ENCODE measurements at regions not wholly inside any gene's neighbourhood (a gene's known extent, or its start where the extent isn't known, plus 50 kb on each side); places are given as distances from the start of the nearest gene placed in this dataset.

DNA sequence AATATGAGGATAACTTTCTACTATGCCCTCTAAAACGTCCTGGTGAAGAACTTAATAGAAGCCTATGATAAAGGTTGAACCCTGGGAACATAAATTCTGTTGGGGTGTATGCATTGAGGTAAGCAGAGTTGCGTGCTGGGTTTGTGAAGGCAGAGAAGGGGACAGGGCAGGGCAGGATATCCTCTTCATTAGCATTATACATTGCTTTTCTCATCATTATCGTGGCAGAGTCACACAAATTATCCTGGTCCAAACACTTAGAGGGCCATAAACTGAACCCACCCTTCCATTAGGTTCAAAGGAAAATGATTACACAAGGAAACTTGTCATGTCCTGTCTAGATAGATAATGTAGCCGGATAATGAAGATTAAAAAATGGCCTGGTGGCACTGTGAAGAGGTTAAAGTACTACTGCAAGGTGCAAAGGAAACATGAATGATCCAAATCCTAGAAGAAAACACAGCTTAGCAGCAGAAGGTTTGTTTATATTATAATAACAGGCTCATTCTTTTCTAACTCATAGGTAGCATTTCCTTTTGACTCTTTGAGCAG, 189.1 kb downstream of the SPCS3 start:
- DNase-seq, result no peak

DNA sequence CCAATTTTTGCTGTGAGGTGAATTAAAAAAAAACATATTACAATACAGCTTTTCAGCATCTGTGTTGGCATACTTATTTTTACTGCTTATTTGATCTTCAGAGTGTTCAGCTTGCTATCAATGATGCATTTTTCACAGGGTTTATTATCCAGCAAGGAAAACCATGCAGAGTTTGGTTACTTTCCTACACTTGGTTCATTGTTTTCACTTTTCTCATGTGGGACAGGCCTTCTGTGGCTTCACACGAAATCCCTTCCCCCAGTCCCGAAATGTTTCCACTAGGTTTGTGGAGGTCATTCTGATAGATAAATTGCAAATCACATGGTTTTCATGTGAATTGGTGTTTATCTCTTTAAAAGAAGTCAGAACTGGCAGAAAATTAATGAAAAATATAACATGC, 205.8 kb downstream of the SPCS3 start:
- no peak for DNase-seq

DNA sequence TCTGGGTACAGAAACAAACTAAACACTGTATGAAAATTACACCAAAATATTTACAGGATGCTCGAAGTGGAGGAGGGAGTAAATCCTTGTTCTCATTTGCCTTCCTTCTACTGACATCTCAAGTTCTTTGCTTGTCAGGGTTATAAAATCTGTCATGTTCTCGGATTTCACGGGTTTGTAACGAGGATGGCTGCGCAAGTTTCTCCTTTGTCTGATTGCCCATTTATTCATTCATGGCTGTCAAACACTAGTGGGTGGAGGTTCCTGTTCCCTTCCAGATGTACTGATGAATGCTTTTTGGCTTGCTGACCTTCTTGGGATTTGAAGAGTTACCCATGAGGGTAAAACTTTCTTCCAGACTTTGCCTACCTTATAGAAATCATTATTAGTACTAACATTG, 206.9 kb downstream of the SPCS3 start:
- DNase-seq, result no peak

DNA sequence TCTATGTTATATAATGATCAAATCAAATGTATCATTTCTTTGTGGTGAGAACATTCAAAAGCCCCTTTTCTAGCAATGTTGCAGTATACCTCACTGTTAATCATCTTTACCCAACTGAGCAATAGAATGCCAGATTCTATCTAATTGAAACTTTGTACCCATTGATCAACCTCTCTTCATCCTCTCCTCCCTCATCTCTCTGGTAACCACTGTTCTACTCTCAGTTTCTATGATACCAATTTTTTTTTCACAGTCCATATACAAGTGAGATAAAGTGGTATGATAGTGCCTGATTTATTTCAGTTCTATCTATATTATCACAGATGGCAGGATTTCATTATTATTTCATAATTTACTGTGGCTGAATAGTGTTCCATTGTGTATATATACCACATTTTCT, 209.8 kb downstream of the SPCS3 start:
- no peak for DNase-seq

DNA sequence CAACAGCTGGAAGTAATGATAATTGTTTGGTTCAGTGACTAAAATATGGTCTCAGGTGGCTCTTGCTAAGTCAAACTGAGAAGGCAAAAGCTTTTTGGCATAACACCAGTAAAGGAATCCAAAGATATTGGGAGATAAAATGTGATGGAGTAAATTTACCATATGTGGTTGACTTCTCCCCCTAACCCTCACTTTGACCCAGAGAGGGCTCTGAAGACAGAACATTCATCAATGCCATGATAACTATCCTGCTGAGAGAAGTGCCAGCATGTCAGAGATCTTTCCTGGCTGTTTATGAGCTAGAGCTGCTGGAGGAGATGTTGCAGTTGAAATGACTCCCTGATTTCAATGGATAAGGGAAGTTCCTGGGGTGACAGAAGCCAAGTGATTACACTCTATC, 213.4 kb downstream of the SPCS3 start:
- no peak for DNase-seq

DNA sequence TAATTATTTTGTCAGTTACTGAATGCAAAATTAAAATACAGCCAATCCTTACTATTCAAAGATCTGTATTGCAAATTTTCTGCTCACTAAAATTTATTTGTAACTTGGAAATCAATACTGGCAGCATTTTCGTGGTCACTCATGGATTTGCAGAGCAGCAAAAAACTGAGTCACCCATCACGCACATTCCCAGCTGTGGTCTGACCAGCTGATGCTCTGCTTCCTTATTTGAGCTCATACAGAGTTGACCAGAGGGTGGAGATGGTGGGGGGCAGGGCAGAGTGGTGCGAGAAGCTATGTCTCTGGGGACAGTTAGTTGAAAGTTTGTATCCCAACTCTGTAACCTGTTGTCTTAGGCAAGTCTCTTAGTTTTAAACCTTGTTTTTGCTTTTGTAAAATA, 214.8 kb downstream of the SPCS3 start:
- DNase-seq, result no peak

DNA sequence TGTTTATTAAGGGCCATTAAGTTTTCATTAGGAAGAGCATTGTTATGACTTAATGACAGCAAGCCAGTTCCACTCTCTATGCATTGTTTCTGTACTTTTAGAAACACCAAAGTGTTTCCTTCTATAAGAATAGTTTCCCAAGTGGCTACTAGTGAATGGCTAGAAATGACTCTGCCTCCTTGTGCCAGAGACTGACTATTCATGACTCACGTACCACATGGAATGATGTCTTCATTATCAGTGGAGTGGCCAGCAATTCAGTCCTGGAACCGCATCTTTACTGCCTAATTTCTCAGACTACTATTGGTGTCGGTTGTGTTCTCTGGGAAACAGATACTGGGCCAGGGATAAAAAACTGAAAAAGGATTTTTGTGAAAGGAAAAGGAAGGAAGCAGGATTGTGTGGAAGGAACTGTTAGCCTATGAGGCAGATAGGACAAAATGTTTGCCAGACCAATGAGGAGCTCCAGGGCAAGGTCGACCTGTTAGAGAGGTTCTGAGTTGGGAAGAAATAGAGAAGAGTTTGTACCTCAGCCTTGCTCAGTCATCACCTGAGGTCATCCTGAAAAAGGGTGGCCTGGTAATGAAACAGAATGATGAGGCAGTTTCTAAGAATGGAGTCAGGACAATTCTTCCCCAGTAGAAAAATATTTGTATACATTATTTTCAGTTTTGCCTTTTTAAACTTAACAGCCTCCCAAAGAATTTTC, 218.6 kb downstream of the SPCS3 start:
- DNase-seq, result no peak

DNA sequence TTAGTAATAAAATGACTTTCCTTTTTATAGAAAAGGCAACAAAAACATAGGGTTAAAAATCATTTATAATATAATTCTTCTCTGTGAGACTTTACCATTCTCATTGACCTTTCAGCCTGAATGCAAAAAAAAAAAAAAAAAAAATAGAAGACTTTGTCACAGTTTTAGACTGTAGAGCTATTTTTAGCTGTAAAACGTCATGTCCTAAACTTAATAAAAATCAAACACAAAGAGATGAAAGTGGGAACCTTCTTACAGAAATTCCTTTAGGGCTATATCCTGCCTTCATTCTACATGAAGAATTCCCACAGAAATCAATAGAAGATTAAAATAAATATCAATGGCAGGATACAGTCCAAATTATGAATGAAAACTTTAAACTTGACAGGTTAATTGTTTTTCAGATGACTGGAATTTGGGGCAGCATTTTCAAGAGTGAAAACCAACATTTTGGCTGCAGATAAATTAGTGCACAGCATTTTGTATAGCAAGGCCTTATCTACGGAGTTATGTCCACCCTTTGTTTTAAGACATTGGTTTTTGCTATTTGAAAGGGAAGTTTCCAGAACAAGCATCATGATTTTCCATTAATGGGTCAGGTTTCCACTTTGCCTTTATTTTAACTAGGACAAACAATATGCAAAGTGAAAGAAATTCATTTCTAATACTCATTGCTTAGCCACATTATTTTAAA, 219.5 kb downstream of the SPCS3 start:
- no peak for DNase-seq

DNA sequence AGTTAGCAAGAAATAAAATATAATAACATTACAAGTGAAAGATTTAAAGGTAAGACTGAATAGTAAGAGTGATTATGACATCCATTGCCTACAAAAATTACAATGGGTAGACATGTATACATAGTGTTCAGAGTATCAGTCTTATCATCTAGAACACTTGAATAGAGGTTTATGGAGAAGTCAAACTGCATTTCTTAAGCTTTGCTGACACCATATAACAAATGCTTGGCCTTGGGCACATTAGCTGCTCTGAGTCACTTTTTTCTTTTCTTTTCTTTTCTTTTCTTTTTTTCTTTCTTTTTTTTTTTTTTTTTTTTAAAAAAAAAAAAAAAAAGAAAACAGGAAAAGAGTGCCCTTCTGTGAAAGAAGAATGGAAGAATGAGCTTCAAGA, 220.0 kb downstream of the SPCS3 start:
- DNase-seq, result no peak

DNA sequence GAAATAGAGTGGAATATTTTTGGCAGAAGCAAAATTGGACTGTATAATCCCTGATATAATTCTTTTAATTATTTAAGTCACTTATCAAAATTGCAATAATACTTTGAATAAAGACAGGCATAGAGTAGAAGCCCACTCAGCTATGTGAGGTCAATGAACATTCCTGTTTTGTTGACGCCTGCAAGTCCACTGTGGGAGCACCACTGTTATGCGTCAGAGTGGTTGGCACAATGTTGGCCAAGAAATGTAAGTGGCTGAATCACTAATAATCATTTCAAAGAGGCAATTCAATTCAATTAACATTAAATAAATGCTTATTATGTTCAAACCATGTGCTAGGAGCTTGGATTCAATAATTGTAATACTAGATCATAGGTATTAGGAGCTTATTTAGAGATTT, 221.0 kb downstream of the SPCS3 start:
- DNase-seq, result no peak

DNA sequence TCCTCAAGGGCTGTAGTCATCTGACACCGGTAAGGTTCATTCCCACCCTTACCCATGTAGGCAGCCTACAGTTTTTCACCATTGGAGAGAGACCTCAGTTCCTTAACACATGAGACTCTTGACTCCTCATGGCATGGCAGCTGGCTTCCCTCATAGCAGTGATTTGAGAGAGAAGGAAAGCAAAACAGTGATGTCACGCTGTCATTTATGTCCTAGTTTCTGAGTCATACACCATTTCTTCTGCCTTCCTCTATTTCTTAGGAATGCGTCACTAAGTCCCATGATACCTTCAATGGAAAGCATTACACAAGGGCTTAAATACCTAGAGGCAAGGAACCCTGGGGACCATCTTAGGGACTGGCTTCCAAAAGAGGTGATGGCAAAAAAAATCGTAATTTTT, 226.1 kb downstream of the SPCS3 start:
- no peak for DNase-seq

DNA sequence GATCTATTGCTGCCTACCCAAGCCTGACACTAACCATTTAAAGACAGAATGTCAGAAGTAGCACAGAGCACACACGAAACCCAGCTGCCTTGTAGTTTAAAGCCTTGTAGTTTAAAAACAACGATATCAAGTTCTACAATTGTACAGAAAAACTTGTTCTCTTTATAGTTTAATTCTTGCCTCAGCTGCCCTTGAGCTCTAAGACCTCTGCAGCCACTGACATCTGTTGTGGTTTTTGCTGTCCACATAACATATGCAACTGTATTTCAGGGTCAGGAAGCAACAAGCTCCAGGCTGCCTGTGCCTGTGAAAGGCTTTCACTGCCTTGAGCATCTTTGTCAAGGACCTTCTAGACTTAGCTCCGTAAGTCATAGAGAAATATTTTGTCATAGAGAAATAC, 227.2 kb downstream of the SPCS3 start:
- DNase-seq, result no peak

DNA sequence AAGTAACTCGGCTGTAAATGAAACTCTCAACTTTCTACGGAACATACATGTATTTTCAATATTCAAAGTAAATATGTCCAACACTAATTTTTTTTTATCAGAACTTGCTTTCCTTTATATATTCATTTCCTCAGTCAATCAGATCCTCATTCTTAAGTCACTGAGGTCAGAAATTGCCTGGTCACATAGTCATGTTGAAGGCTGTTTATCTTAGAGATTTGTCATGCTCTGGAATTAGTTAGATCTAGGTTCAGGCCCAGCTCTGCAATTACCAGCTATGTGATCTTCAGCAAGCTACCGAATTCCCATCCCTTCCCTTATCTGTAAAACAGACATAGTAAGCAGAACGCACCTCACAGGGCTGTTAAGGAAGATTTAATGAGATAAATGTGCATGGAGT, 228.8 kb downstream of the SPCS3 start:
- DNase-seq, result no peak

DNA sequence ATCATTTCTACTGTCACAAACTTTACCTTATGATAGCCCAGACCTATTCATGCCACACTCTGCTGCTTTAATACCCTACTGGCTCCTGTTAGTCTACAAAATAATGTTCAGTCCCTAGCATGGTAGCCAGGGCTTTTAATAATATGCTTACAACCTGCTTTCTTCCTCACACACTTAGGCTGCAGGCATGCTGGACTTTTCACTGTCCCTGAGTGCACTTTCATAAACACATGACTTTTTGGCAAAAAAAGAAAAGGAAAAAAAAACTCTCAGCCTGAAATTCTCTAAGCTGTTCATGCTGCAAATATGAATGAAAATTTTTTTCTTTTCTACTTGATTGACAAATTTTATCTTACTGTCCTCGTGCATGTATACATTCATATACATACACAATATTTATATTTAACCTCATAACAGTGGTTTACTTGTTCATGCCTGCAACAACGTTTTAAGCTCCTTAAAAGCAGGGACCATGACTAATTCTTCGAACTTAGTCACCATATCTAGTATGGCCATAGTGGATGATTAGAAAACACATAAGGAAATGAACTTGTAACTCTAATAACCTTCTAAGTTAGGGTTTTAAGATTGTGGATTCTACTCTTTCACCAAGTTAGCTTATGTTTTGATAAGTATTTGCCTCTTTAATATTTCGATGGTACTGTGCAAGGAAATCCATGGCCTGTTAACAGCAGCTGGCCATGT, 229.5 kb downstream of the SPCS3 start:
- no peak for DNase-seq

DNA sequence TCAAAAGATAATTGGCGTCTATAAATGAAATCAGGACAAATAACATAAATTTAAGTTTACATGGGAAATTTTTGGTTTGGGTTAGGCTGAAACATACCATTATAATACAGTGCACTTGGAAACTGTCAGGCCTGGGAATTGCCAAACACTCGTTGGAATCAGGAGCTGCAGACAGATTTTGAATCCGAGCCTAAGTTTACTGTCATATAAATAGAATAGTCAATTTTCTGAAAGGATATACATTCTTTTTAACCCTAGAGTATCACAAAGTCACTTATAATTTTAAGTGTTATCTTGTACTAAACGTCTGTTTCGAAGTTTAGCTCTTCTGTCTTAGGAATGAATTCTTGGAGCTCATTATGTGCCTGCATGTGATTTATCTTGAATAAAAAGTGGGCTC, 234.1 kb downstream of the VEGFC start:
- no peak for DNase-seq

DNA sequence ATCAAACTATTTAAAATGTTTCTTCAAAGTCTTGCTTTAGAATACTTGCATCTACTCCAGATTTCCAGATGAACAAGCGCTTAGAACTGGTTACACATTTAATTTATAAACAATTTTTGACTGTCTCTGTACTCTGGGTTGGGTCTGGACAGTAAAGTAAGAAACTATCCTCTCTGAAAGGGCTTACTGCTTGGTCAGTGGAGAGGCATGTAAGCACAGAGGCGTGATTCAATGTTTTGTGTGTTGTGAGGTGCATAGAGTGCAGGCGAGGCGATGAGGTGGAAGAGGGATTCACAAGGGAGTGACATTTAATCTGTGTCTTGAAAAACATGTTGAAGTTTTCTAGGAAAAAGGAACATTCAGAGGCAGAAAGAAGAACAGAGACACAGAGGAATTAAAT, 231.4 kb downstream of the VEGFC start:
- no peak for DNase-seq

DNA sequence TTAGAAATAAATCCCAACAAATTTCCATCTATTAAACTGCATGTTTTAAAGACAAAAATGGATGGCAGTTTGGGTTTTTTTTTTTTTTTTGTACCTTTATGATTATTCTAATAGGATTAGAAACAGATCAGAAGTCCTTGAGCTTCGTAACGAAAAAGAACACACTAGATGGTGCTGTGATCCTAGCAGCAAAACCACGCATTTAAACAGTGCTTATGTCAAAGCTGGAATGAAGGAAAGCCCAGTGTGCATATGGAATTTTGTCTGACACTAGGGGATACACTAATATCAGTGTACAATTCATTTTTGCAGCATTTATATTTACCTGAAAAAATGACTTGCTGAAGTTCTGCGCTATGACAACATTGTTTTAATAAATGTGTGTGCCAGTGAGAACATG, 229.1 kb downstream of the VEGFC start:
- no peak for DNase-seq

DNA sequence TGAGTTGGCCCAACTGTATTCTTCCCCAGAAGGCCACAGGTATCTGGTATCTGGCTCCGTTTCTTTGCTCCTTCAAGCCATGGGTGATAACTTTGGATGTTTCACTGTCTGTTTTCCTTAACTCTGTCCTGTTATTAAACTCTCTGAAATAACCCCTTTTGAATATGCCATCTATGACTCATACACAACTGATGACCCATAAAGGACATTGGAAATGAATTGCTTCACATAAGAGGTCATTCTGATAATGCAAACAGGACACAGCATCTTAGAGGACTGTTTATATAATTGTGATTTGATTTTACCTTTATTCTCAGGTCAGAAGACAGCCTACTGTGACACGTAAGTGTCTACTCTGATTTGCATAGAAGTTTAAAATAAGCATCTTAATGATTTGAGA, 227.7 kb downstream of the VEGFC start:
- no peak for DNase-seq

DNA sequence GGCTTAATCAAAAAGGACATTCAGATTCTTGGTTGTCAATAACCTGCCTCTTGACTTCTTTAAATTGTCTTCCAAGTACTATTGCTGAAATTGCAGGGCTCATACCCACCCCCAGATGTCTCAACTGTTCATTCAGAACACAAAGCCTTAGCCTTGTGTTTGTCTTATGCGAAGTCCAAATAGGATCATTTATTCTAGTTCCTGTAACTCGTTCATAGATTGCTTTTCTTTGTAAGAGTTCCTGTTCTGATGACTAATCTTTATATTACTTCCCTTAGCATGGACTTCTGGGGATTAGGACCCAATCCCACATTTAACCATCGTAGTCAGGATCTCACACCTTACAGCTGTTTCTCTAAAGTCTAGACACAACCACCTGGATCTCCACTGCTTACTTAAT, 226.0 kb downstream of the VEGFC start:
- no peak for DNase-seq

DNA sequence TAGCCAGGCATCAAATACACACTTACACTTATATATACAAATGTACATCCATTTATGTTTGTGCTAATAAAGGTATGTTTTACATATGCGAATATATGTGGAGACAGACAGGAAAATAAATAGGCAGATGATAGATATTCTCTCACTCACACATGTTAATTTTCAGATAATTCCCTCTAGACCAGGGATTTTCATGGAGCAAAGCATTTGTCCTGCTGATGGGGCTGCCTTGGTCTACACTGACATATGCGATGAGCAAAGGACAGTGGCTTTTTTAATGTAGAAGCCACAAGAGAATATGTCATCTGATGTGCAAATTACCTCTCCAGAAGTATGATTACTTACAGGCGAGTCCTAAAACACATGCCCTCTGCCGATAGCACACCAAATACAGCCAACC, 224.5 kb downstream of the VEGFC start:
- DNase-seq, result no peak

DNA sequence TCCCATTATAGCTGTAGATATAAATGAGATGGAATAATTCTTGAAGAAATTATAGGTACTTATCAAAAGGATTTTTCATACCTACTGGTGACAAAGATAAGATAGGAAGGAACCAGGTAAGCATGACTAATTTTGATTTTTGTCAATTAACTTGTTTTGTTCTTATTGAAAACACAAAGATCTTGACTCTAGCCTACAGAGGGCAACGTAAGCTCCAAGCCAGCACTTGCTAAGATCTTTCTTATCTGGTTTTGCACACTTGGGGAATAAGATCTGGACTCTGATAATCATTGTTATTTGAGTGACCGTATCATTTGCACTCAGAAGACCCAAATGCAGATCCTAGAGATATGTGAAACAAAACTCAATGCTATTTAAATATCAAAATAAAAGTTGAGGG, 223.4 kb downstream of the VEGFC start:
- no peak for DNase-seq

DNA sequence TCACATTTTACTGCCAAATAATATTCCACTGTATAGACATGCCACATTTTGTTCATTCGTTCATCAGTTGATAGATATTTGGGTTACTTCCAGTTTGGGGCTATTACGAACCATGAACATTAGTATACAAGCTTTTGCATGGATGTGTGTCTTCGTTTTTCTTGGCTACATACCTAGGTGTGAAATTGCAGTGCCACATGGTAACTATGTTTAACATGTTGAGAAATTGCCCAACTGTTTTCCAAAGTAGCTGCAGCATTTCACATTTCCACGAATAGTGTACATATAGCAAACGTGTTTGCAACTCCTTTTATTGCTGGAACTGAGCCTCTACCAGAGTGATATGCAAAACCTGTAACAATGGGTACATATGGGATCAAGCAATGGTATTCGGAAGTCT, 221.5 kb downstream of the VEGFC start:
- DNase-seq, result no peak

DNA sequence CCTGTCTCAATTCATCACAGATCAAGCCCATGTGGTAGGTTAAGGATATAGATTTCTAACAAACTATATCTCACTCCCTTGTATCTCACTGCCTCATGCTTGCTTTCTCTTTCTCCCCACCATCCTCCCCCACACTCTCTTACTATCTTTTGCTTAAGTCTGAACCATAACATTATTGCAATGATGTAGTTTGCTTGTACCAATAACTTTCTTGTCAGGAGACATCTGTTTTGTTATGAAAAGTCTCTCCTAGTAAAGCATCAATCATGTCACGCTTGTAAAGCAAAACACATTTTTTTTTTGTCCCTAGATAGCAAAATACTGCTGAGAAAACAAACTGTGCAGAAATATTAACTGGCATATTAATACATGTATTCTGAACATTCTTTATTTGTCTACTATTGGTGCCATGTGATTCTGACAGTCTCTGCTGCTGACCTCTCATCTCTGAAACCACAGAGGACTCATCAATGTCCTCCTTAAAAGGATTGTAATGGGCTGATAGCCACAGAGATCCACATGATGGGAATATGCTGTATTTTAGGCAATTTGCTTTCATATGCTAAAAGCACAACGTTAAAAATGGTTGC, 217.5 kb downstream of the VEGFC start:
- no peak for DNase-seq

DNA sequence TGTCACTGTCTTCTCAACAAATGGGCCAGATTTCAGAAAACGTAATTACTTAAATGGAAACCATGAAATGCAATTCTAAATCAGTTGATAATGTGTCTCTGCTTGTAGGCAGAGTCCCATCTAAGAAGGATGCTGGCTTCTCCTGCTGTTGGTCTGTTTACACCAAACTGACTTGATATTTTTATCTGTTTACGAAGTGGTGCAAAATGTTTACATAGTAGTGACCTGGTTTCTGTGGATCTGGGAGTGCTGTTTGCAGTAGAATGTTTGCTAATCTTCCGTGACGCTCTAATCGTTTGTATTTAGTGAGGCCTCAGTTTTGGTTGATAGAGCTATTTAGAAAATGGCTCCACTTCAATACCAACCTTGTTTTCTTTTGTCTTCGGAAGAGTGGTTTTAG, 213.5 kb downstream of the VEGFC start:
- no peak for DNase-seq
